HG02759 (cell line): ENCODE measurements at regions not wholly inside any gene's neighbourhood (a gene's known extent, or its start where the extent isn't known, plus 50 kb on each side); places are given as distances from the start of the nearest gene placed in this dataset.

Source experiments
- ATAC-seq: cut with Tn5 transposase; IDR thresholded peaks from one replicate; pipeline ENCODE4 v1.9.1; 2021; ENCODE audit warnings: mild to moderate bottlenecking, moderate library complexity; ENCODE audit not compliant: unreplicated experiment

DNA sequence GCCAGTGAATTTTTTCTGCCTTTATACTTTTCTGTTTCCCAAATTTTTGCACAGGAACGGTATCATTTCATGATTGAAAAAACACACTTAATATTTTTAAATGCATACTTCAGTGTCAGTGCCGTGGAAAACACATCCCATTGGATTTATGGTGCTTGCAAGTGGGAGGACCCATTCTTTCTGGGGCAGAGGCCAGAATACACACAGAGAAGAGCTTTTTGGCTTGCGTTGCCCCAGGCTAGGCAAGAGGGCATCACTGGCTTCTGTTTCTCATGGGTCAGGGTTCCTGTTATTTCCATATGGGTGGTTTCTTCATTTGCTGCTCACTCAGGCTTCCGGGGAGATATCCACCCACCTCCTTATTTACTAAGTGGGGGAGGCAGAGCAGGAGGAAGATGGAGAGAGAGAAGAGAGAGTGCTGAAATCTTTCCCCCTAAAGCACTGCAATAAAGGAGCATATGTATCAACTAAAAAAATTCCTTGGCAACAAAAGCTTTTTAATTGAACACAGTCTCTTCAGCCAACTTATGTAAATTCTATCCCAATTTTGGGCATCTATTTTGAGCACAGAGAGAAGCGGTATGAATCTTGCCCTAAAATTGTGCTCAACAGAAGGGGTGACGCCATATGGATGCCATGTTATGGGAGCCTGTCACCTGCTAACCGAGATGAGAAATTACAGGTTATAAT, 66.0 kb upstream of the KIRREL3 start:
- ATAC-seq: no peak

GRCh38 chr11:127063241-127063640, 62.7 kb upstream of the KIRREL3 start:
- ATAC-seq: no peak

DNA sequence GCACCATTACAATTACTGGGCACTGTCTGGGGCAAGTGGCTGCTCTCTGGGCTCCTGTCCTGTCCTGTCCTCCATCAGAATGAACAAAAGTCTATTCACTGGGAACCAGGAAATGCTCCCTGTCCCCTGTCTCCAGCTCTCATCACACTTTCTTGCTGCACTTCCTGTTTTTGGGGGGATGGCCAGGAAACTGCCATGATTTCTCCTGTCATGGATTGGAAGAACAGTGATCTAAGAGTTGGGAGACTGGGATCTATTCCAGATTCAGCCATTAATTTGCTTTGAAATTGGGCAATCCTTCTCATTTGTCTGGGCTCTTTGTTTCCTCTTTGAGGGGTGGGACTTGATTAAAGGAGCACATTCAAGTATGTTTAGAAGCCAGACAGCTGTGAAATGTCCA, 61.4 kb upstream of the KIRREL3 start:
- no peak for ATAC-seq

GRCh38 chr11:127059750-127060149, 59.2 kb upstream of the KIRREL3 start:
- ATAC-seq: no peak

DNA sequence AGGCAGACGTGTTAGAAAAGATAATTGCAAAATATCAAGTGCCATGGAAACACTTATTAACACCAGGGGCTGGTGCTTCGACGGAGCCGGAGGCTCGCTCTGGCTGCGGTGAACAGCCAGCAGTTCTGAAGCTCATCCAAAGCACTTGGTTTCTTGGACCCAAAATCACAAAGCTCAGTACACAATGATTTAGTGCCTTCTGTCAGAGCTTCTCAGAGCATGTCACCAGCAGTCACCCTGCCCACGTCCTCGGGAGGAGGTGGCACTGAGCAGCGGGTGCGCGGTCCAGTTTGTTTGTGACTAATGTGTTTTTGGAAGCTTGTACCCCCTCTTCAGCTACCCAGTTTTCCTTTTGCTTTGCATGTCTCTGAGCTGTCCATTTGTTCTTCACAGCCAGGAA, 58.7 kb upstream of the KIRREL3 start:
- ATAC-seq: no peak

- no peak for ATAC-seq
These were observed 58.0 kb upstream of the KIRREL3 start for GRCh38 chr11:127058524-127058923.

GRCh38 chr11:127057126-127057525, 56.6 kb upstream of the KIRREL3 start:
- ATAC-seq: no peak

DNA sequence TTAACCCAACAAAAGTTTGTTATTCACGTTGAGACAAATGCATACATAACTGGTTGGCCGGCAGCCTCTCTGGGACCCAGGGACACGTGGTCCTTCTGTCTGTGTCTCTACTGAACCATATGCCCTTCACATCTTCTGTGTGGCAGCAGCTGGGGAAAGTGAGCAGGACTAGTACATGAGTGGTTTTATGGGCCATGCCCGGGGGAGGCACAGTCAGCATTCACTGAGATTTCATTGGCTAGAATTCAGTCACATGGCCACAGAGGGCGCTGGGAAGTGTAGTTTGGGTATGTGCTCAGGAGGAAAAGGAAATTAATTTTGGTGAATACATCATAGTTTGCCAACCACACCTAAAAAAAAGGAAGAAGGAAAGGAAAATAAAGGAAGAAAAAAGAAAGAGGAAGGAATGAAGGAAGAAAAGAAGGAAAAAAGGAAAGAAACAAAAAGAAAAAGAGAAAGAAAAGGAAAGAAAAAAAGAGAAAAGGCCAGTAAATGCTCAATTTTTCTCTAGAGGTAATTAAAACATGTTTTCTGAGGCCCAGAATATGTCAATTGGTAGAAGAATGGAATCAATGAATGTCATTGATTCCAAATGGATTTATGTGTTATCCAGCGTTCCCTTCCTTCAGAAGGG, 55.9 kb upstream of the KIRREL3 start:
- peak; percentile 49 for ATAC-seq

DNA sequence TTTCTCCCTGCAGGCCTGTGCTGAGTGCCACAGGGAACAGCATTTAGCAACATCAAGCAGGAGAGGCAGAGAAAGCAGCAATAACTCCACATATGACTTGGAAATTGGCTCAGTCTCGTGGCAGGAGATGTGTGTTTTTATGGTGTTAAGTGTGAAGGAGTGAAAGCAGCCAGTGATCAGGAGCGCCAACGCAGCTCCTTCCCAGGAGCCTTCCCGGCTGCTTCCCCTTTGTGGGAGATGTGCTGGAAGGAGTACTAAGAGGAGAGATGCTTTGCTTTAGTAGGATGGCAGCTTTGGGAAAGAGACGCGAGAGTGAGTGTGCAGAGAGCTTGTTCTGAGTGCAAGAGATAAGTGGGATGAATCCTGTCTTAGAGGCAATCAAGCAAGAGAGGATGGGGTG, 54.7 kb upstream of the KIRREL3 start:
- ATAC-seq: no peak

DNA sequence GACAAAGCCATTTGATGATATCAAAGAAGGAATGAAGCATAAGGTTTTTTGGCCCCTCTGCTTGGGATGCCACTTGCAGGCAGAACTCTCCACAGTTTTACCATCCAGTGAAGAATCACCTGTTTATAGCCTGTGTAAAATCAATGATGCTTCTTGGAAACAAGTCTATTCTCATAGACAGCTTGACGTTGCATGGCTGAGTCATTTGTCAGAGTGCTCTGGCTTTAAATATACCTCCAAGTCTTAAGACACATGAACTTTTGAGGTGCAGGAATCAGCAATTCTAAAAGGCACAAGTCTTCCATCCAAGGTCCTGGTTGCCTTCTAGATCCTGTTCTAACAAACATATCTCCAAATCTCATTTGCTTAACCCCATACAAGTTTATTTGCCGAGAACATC, 53.6 kb upstream of the KIRREL3 start:
- no peak for ATAC-seq

DNA sequence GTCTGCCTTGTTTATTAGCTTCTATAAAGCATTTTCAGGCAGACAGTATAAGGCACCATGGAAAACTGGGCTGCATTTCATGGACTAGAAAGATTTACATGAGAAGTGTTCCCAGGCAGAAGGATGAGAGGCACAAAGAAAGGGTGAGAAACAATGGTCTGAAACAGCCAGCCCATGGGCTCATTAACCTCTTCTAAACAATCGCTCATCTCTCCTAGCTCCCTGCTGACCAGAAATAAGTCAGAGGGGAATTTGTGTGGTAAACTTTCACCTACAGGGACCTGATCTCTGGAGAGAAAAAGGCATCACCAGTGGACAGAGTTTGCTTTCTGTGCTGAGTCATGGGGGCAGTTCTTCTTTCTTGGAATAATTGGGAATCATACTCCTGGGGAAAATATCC, 51.8 kb upstream of the KIRREL3 start:
- no peak for ATAC-seq
